OCI-LY7 (cell line): ENCODE measurements at regions not wholly inside any gene's neighbourhood (a gene's known extent, or its start where the extent isn't known, plus 50 kb on each side); places are given as distances from the start of the nearest gene placed in this dataset.

ENCODE experiments used
- CTCF ChIP-seq: fragments of 200-600 bp; sonication (generic); conservative IDR thresholded peaks from 2 replicates; pipeline ENCODE4 v1.5.1; 2014; ENCODE audit warnings: mild to moderate bottlenecking, antibody characterized with exemption, low read length, moderate library complexity, mixed read lengths
- EZH2phosphoT487 ChIP-seq: fragments of 200-600 bp; sonication (generic); IDR thresholded peaks from 2 replicates; pipeline ENCODE4 v1.6.1; 2018; ENCODE audit warnings: low read depth, borderline replicate concordance, mild to moderate bottlenecking, mixed run types, antibody characterized with exemption, low read length, moderate library complexity, mixed read lengths

GRCh38 chr12:130097342-130097741, 64.9 kb upstream of the FZD10 start:
- TF ChIP-seq CTCF = no peak
- TF ChIP-seq EZH2phosphoT487 = no peak
